Anterior cingulate cortex (tissue), 58 donors: ENCODE measurements at regions not wholly inside any gene's neighbourhood (a gene's known extent, or its start where the extent isn't known, plus 50 kb on each side); places are given as distances from the start of the nearest gene placed in this dataset.

Experiments used
- DNase-seq, 58 donors: peaks; one replicate each; lab custom pipeline; 2025; lab: John Stamatoyannopoulos, UW

DNA sequence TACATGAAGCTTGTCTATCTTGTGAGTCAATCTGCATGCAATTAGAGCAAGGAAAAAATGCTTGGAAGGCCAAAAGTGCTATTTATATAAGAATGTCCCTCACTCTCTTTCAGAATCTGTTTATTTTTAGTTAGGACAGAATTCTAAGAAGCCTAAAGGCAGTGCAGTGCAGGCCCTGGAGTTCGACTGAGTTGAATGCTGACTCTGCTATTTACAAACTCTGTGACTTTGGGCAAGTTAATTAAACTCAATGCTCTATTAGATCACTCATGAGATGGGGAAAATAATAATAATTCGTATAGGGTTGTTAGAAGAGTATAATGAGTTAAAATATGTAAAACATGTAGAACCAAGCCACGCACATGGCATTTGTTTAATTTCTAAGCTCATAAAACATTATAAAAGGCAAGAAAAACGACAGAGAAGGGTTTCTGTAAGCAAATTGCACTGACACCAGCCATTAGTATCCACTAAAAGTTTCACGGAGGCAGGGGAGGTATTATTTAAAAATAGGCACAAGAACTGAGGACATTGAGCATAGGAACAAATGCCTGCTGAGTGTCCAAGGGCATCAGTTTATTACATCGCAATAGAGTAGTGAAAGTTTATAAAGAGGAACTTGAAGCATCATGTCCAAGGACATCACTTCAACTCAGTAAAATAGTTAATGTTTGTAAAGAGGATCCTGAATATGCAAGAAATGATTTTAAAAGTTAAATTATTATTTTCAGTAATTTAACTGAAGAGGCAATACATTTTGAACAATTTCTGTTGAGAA, 115.0 kb upstream of the INPP4B start:
- peak in 1 of 58 donors; percentile 6 for DNase-seq

DNA sequence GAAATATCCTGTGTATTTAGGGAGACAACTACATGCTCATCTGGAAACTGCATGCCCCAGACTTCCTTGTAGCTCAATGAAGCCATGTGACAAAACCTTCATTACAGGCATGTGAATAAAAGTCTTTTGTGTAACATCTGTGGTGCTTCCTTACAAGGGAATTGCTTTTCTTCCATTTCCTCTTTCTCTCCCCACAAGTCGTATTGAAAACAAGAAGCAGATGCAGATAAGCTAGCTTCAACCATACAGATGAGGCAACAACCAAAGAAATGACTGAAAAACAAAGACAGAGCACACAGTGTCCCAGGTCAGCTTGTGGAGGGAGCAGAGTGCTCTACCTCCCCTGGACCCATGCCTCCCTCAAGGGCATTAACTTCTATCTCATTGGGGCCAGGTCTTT, 115.8 kb upstream of the INPP4B start:
- peak in 2 of 58 donors; percentile 37 to 71 for DNase-seq

DNA sequence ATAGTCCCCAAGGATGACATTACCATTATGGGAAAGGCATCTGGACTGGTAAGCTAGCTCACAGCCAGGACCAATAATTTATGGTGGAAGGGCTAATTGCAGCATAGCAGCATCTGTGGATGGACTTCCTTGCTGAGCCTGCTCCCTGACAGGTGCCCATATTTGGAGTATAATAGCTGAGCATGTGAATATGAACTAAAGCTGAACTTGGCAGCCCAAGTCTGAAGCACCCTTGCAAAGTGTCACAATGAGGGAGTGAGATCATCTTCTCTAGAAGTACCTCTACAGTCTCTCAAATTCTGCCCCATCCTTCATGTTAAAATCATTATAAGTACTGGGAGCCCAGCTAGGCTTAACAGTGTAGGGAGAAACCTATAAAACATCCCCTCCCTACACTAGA, 128.2 kb upstream of the INPP4B start:
- no peak for DNase-seq

DNA sequence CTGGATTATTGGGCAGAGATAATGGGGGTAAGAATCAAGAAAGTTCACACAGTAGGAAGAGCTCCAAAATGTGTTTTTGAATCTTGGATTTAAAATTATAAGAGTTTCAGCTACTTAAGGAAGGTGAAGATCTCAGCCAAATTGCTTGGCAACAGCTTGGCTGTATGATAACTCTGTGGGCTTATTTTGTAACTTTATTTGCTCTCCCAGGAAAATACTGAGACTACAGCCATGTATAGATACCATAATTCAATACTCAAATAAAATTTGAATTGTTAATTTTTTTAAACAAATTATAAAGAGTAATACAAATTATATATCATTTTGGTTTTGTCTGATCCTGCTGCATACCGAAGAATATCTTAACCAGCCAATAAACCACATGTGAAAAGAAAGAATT, 129.5 kb upstream of the INPP4B start:
- DNase-seq: no peak

DNA sequence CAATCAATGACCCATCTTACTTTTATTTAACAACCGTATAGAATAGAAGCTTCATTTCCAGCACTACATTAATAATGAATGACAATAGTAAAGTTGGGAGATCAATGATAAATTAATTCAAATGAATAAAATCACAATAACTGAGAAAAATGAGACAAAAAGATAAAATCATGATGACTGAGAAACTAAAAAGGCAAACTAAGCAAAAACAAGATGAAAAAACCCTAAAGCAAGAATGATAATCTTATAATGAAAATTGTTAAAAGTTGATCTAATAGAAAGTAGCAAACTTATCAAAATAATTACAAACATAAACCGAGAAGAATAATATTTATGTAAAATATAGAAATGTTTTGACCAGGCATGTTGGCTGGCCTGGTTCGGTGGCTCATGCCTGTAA, 130.4 kb upstream of the INPP4B start:
- no peak for DNase-seq

DNA sequence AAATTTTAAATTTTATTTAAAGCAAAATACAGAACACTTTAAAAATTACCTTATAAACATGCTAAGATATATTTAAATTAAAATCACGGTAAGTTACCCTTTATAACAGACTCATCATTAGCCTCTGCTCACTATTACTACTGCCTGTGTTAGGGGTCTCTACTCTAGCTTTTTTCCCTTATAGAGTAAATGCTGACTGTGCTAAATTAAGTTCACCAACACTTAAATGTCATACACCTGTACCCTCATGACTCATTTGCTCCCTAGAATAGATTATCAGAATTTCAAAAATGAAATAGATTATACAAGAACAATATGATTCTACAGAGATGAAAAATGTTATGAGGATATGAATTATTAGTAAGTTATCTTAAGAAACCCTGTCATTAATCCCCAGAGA, 131.1 kb upstream of the INPP4B start:
- DNase-seq: no peak

DNA sequence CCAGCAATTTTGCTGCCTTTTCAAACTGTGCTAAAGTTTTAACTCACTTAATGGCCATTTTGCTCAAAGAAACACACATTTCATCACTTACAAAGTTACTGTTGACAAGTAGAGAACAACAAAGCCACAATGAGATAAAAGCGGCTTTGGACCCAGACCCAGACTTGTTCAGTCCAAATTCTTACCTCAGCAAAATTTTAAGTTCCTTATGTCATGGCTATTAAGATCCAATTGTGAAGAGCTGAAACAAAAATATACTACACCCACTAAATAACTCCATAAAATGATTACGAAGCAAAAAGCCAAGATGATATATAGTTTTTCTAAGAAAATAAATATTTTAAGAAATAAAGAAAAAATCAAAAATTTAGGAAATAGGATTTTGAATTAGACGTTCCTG, 137.0 kb upstream of the INPP4B start:
- DNase-seq: no peak

DNA sequence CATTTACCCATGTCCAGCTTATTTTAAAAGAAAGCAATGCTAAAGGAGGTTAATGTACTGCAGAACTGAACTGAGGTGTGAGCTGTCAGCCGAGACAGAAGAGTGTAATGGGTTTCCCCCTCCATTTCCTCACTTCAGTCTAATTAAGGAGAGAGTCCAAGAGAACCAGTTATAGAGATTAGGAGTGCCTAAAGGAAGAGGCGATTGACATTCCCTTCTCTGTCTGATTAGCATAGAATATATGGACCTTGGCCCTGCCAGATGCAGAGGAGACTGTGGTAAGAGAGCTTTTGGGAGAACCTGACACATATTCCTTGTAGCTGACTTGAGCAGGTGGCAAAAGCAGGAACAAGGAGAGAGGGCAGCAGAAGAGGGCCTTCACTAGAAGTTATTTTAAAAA, 137.5 kb upstream of the INPP4B start:
- no peak for DNase-seq

DNA sequence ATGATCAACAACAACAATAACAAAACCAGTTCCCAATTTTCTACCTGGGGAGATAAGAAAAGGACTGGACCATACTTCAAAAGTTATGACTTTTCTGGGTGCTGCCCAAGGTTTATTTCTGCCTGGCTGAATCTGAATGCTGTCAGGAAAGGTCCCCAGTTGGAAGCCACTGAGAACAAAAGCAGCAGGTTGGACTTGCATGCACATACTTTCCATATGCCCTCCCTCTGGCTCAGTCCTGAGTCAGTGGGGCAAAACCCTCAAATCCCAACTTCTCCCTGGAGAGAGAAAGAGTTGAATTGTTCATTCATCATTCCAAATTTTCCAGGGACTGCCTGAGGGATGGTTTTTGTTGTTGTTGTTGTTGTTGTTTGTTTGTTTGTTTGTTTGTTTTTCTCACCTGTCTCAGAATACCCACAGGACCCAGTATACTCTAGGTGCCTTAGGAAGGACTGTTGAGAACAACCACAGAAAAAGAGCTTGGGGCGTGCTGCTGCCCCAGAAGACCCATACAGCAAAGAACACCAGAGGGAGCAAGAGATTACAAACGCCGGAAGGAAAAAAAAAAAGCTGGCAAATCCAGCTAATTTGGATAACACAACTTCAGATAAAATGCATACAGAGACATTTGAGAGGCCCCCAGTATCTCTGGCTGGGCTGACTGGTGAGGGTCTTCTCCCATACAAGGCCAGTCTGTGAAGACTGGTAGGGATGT, 138.9 kb upstream of the INPP4B start:
- no peak for DNase-seq

DNA sequence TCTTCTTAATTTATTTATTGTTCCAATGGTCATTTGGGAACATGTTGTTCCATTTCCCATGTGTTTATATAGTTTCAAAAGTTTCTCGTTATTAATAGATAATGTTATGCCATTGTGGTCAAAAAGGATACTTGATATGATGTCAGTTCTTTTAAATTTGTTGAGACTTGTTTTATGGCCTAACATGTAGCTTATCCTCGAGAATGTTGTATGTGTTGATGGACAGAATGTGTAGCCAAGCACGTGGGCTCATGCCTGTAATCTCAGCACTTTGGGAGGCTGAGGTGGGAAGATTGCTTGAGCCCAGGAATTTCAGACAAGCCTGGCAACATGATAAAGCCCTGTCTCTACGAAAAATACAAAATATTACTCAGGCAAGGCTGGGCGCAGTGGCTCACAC, 168.5 kb upstream of the USP38 start:
- DNase-seq: no peak

DNA sequence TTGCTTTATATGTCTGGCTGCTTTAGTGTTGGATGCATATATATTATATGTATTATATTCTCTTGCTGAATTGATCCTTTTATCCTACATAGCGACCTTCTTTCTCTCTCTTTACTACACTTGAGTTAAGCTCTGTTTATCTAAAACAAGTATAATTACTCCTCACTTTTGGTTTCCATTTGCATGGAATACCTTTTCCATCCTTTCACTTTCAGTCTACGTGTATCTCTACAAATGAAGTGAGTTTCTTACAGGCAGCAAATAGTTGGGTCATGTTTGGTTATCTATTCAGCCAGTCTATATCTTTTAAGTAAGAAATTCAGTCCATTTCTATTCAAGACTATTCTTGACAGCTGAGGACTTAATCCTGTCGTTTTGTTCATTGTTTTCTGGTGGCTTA, 167.5 kb upstream of the USP38 start:
- no peak for DNase-seq

DNA sequence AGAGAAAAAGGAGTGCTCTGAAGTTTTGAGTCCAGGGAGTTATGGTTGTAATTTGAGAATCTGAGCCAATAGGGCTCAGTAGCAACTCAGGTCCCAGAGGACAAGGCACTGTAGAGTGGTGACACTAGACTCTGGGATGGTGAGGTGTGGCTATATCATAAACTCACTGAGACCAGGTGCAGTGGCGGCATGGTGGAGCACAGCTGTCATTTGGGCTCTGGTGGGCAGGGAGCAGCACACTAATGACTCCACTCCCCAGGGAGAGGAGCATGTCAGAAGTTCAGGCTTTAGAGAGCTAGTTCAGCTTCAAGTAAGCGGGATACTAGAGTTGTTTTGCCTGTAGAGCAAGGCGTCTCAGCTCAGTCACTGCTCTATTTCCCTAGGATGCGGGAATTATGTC, 165.4 kb upstream of the USP38 start:
- no peak for DNase-seq

DNA sequence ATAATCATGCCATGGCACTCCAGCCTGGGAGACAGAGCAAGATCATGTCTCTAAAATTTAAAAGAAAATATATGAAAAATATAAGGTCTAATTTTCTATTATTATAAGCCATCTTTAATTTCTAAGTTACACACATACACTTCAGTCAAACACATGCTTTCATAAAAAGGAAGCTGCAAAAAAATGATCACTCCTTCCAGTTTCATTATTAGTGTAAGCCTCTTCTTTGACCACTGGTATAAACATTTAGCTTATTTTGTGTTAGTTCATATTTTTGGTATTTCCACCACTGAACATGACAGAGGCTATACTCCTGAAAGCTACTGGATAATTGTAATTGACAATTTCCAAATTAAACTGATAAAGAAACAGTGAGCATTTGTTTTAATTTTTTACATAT, 163.3 kb upstream of the USP38 start:
- DNase-seq: no peak

DNA sequence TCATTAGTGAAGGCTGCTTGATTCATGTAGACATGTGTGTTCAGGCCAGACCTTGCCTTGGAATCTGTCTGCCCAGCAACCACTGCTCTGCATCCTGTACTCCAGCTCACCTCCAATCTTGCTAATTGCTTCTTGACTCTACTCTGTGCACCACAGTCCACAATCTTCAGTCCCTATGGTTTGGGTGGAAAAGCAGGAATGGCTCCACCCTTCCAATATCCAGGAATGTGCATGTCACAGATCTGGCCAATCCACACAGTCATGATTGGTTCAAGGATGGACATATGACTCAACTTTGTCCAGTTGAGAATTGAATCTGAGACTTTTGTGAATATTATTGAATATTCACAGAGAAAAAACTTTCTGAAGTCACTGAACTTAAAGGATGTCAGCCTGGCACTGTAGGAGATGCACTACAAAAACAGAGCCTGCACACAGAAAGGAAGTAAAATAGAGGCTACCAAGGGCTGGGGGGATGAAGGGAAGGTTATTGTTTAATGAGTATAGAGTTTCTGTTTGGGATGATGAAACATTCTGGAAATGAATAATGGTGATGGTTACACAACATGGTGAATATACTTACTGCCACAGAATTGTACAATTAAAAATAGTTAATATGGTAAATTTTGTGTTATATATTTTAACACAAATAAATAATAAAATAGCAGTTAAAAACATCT, 161.3 kb upstream of the USP38 start:
- no peak for DNase-seq

DNA sequence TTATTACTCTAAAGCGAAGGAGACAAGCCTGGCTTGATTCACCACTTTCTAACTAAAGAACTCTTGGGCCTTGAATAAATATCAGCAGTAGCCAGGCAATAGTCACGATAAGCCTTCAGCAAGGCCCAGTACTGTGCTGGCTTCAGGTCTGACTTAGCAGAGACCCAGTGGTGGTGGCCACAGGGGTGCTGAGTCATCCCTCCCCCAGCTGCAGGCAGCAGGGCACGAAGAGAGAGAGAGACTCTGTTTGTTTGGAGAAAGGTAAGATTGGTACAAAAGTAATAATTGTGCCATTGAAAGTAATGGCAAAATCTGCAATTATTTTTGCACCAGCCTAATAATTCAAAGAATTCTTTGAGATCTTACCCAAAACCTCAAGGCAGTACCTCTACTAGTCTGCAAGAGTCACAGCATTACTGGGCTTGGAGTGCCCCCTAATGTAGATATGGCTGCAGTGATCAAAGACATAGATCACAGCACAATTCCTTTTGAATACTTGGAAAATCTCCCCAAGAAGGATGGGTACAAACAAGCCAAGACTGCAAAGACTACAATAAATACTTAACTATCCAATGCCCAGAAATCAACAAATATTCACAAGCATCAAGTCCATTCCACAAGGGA, 159.5 kb upstream of the USP38 start:
- DNase-seq: peak in 1 of 58 donors; percentile 8

DNA sequence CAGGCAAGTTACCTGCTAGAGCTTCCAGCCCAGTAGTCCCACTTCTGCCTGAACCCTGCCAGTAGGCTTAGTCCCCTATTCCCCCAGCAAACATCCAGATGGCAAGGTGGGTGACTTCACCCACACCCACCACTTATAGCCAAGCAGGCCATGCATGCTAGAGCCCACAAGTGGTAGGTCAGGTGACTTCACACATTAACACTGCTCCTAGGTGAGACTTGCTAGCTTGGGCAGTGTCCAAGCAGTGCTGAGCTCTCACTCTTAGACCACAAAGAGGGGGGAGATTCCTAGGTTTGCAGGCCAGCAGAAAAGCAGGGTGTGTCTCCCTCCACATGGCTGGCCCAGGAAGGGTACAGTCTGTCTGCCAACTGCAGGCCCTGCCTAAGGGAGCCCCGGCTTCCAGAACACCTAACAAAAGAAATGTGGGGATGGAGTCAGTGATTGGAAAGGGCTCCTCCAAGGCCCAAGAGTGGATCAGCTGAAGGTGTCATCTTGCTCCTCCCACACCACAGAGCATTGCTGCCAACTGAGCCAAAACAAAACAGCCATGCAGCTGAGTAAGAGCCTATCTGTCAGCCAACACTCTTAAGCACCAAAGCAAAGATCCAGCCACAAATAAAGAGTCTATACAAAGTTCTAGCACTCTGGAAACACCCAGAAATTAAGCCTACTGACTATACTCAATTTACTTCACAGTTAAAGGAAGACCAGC, 158.1 kb upstream of the USP38 start:
- no peak for DNase-seq

DNA sequence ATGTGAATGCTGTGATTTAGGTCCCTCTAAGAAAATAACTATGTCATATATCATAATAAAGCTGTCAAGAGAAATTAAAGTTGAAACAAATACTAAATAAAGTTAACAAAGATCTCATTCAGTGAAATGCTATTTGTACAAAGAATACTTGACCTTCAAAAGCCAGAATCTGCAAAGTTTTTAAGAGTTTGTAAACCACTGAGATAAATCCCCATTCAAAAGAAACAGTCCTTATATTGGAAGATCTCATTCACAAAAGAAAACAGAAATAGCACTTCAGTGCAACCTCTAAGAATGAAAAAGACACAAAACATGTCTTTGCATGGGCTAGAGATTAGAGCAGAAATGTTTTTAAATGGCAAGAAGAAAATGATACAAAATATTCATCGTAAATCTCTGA, 149.1 kb upstream of the USP38 start:
- no peak for DNase-seq

DNA sequence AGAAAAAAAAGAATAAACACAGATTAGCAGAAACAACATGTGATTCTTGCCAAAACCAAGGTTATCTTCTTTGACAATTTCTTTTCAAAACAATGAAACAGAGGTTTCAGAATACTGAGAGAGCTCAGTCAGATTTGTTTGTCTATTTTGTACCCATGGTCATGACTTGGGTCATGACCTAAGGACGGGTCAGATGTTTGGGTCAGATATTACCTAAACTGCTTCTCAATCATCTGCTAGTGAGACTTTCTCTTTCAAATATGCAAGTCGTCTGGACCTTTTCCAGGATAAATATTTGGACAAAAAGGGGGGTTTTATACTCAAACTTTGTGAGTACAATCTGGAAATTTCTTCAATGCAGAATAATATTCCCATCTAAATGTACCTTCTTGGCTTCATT, 148.3 kb upstream of the USP38 start:
- no peak for DNase-seq

DNA sequence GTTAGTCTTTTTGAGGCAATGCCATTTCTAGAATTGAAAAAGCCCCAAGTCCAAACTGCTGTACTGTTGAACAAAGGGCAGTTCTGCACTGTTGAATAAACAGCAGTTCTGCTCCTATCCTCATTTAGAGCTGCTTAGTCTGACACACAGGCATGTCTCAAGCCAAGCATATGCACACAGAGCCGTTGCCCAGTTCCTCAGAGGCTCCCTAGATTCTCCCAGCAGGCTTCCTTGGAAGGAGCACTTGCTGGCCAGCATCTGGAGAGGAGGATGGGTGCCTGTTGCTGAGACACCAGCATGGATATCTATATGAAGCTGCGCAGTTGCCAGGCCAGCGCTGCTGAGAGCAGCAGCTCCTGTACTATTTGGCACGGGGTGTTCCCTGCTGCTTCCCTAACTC, 138.3 kb upstream of the USP38 start:
- DNase-seq: peak in 35 of 58 donors; percentile 4 to 78 (median 29)

DNA sequence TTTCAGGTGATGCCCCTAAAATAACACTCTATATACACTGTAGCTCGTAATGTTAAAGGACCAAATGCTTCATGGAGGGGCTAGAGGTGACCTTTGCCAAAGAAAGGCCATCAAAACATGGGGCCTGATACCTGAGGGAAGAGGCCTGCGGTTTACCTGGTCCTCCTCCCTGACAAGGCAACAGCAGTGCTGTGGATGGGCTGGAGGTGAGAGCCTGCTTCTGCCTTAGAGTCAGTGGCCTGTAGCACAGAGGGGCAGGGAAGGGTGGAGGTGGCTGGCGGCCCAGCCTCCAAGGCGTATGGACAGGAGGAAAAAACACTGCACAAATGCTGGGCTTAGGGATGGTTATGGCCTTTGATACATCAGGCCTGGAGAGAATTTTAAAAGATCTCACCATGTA, 137.8 kb upstream of the USP38 start:
- no peak for DNase-seq

DNA sequence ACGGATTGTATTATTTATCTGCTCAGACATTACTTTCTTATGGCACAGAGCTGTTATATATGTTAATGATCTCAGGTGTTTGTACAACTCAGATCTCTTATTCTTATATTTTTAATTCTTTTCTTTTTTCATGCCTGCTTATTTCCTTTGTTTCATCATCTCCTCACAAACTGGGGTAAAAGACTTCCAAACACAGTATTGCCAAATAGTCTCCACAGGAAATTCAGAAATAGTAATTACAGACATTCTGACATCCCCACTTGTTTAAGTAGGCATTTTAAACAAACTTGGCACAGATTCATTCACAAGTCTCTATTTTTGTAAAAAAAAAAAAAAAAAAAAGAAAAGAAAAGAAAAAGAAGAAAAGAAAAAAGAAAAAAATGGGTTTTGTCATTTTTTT, 129.7 kb upstream of the USP38 start:
- no peak for DNase-seq
